ENCODE measurements at regions not wholly inside any gene's neighbourhood (a gene's known extent, or its start where the extent isn't known, plus 50 kb on each side); places are given as distances from the start of the nearest gene placed in this dataset.
"Not testable (repeated sequence)": the region's sequence is repeated elsewhere in the genome, so short reads cannot be mapped to it uniquely, and the experiment has no call there.

- ATAC-seq = no peak
- Mint-ChIP-seq H3K36me3 (no peaks in the 10 kb centered on the region), H3K9me3 (peaks cover 3 to 4% of the 10 kb centered on the region in 2 donors), H3K27ac (no peak overlapping the region)
- no peak for DNase-seq (ENCODE audit: low spot score in 2 of 2)
These were observed 111.4 kb upstream of the TSPAN8 start for GRCh38 chr12:71269281-71269598.

- Mint-ChIP-seq H3K27ac (no peak overlapping the region), H3K36me3 (no peaks in the 10 kb centered on the region), H3K9me3 (peaks cover 3% of the 10 kb centered on the region in 2 donors)
- no peak for ATAC-seq
- DNase-seq (ENCODE audit: low spot score in 2 of 2) = no peak
These were observed 110.9 kb upstream of the TSPAN8 start for GRCh38 chr12:71268598-71269280.

- Mint-ChIP-seq H3K36me3 (no peaks in the 10 kb centered on the region), H3K27ac (no peak overlapping the region), H3K9me3 (peaks cover 0 to 3% of the 10 kb centered on the region in 2 donors)
- DNase-seq (ENCODE audit: low spot score in 2 of 2) = no peak
- ATAC-seq = no peak
These were observed 108.8 kb upstream of the TSPAN8 start for GRCh38 chr12:71266606-71267005.

- not testable (repeated sequence) for ATAC-seq; H3K27ac Mint-ChIP-seq; H3K36me3 Mint-ChIP-seq; DNase-seq (ENCODE audit: low spot score in 2 of 2); H3K9me3 Mint-ChIP-seq
These were observed 107.9 kb upstream of the TSPAN8 start for GRCh38 chr12:71265731-71266130.

GRCh38 chr12:71262466-71262865 lies 104.7 kb upstream of the TSPAN8 start:
- H3K27ac Mint-ChIP-seq = no peak overlapping the region
- no peaks in the 10 kb centered on the region for H3K9me3 Mint-ChIP-seq
- ATAC-seq = no peak
- H3K36me3 Mint-ChIP-seq = no peaks in the 10 kb centered on the region
- no peak for DNase-seq (ENCODE audit: low spot score in 2 of 2)

GRCh38 chr12:71252473-71252872 lies 94.7 kb upstream of the TSPAN8 start:
- peaks cover 15 to 21% of the 10 kb centered on the region in 2 donors for H3K9me3 Mint-ChIP-seq
- DNase-seq (ENCODE audit: low spot score in 2 of 2) (no peak), ATAC-seq (no peak)
- H3K36me3 Mint-ChIP-seq = peaks cover 0 to 14% of the 10 kb centered on the region in 2 donors
- H3K27ac Mint-ChIP-seq = no peak overlapping the region

- Mint-ChIP-seq H3K27ac (no peak overlapping the region), H3K36me3 (peaks cover 0 to 14% of the 10 kb centered on the region in 2 donors), H3K9me3 (peaks cover 14 to 21% of the 10 kb centered on the region in 2 donors)
- no peak for DNase-seq (ENCODE audit: low spot score in 2 of 2)
- ATAC-seq = no peak
These were observed 92.4 kb upstream of the TSPAN8 start for GRCh38 chr12:71250166-71250565.

- no peaks in the 10 kb centered on the region for H3K36me3 Mint-ChIP-seq
- H3K9me3 Mint-ChIP-seq = peaks cover 0 to 4% of the 10 kb centered on the region in 2 donors
- DNase-seq (ENCODE audit: low spot score in 2 of 2) = no peak
- no peak for ATAC-seq
- no peak overlapping the region for H3K27ac Mint-ChIP-seq
These were observed 85.6 kb upstream of the TSPAN8 start for GRCh38 chr12:71243370-71243769.

GRCh38 chr12:71242511-71242910 lies 84.7 kb upstream of the TSPAN8 start:
- Mint-ChIP-seq H3K36me3 (no peaks in the 10 kb centered on the region), H3K9me3 (peaks cover 0 to 4% of the 10 kb centered on the region in 2 donors), H3K27ac (no peak overlapping the region)
- DNase-seq (ENCODE audit: low spot score in 2 of 2) (no peak), ATAC-seq (no peak)

- Mint-ChIP-seq H3K9me3 (peaks cover 0 to 4% of the 10 kb centered on the region in 2 donors), H3K36me3 (no peaks in the 10 kb centered on the region), H3K27ac (no peak overlapping the region)
- DNase-seq (ENCODE audit: low spot score in 2 of 2) (no peak), ATAC-seq (no peak)
These were observed 83.1 kb upstream of the TSPAN8 start for GRCh38 chr12:71240946-71241345.

GRCh38 chr12:71239731-71240130 lies 81.9 kb upstream of the TSPAN8 start:
- peaks cover 0 to 4% of the 10 kb centered on the region in 2 donors for H3K9me3 Mint-ChIP-seq
- no peaks in the 10 kb centered on the region for H3K36me3 Mint-ChIP-seq
- no peak for ATAC-seq

GRCh38 chr12:71237128-71237527 lies 79.3 kb upstream of the TSPAN8 start:
- Mint-ChIP-seq H3K27ac (no peak overlapping the region), H3K36me3 (no peaks in the 10 kb centered on the region), H3K9me3 (peaks cover under 1 to 6% of the 10 kb centered on the region in 2 donors)
- no peak for DNase-seq (ENCODE audit: low spot score in 2 of 2)
- no peak for ATAC-seq

More at GRCh38 chr12:71239731-71240130, 81.9 kb upstream of the TSPAN8 start:
- H3K27ac Mint-ChIP-seq = no peak overlapping the region
- DNase-seq (ENCODE audit: low spot score in 2 of 2) = no peak

GRCh38 chr12:71236133-71236660 lies 78.4 kb upstream of the TSPAN8 start:
- peaks cover 6% of the 10 kb centered on the region in 2 donors for H3K9me3 Mint-ChIP-seq
- no peak for DNase-seq (ENCODE audit: low spot score in 2 of 2)
- H3K36me3 Mint-ChIP-seq = no peaks in the 10 kb centered on the region
- H3K27ac Mint-ChIP-seq = no peak overlapping the region
- ATAC-seq = no peak

- no peaks in the 10 kb centered on the region for H3K36me3 Mint-ChIP-seq
- ATAC-seq (no peak), DNase-seq (ENCODE audit: low spot score in 2 of 2) (no peak)
- H3K9me3 Mint-ChIP-seq = peaks cover 6 to 9% of the 10 kb centered on the region in 2 donors
- no peak overlapping the region for H3K27ac Mint-ChIP-seq
These were observed 75.3 kb upstream of the TSPAN8 start for GRCh38 chr12:71233083-71233482.

- DNase-seq (ENCODE audit: low spot score in 2 of 2) (no peak), ATAC-seq (no peak)
- H3K27ac Mint-ChIP-seq = no peak overlapping the region
- H3K36me3 Mint-ChIP-seq = no peaks in the 10 kb centered on the region
- peaks cover 6 to 9% of the 10 kb centered on the region in 2 donors for H3K9me3 Mint-ChIP-seq
These were observed 72.7 kb upstream of the TSPAN8 start for GRCh38 chr12:71230542-71230941.

GRCh38 chr12:71223139-71223538 lies 65.3 kb upstream of the TSPAN8 start:
- ATAC-seq (no peak), DNase-seq (ENCODE audit: low spot score in 2 of 2) (no peak)
- Mint-ChIP-seq H3K9me3 (peaks cover 0 to 4% of the 10 kb centered on the region in 2 donors), H3K36me3 (no peaks in the 10 kb centered on the region), H3K27ac (no peak overlapping the region)

GRCh38 chr12:71222436-71222835 lies 64.6 kb upstream of the TSPAN8 start:
- Mint-ChIP-seq H3K27ac (no peak overlapping the region), H3K36me3 (no peaks in the 10 kb centered on the region), H3K9me3 (peaks cover 0 to 4% of the 10 kb centered on the region in 2 donors)
- DNase-seq (ENCODE audit: low spot score in 2 of 2) (no peak), ATAC-seq (no peak)

GRCh38 chr12:71220260-71220659 lies 62.5 kb upstream of the TSPAN8 start:
- ATAC-seq = no peak
- no peak overlapping the region for H3K27ac Mint-ChIP-seq
- no peaks in the 10 kb centered on the region for H3K36me3 Mint-ChIP-seq
- no peak for DNase-seq (ENCODE audit: low spot score in 2 of 2)
- peaks cover 0 to 4% of the 10 kb centered on the region in 2 donors for H3K9me3 Mint-ChIP-seq
